DOHH2 (cell line): ENCODE measurements at regions not wholly inside any gene's neighbourhood (a gene's known extent, or its start where the extent isn't known, plus 50 kb on each side); places are given as distances from the start of the nearest gene placed in this dataset.

ENCODE experiments used
- EZH2phosphoT487 ChIP-seq: fragments of 200-600 bp; sonication (generic); IDR thresholded peaks from 2 replicates; pipeline ENCODE4 v1.6.1; 2017; ENCODE audit warnings: borderline replicate concordance, mild to moderate bottlenecking, antibody characterized with exemption, low read length, moderate library complexity, mixed read lengths
- TF ChIP-seq, protein P1 (sequence below): fragments of 200-600 bp; sonication (generic); IDR thresholded peaks from one replicate; pipeline ENCODE4 v1.5.1; 2014; ENCODE audit warnings: antibody characterized with exemption, mild to moderate bottlenecking, low read depth, low read length; ENCODE audit not compliant: poor library complexity, severe bottlenecking

DNA sequence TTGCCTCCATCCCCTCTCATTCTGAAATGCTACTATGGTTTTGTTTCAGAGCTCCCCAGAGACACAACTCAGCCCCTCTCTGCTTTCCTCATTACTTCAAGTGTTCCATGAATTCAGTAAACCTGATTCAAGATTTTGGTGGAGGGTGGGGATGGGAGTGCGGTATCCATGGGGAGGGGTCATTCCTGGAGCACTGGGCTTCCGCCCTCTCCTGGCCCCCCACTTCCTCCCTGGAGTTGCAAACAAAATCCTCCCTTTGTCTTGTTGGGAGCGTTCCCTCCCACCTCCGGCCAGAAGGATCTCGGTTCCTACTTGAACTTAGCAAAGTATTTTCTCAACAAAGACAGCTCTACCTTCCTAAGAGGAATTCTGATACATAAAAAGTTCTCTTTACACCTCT, 71.8 kb upstream of the LTA4H start:
- TF ChIP-seq, protein P1, sequence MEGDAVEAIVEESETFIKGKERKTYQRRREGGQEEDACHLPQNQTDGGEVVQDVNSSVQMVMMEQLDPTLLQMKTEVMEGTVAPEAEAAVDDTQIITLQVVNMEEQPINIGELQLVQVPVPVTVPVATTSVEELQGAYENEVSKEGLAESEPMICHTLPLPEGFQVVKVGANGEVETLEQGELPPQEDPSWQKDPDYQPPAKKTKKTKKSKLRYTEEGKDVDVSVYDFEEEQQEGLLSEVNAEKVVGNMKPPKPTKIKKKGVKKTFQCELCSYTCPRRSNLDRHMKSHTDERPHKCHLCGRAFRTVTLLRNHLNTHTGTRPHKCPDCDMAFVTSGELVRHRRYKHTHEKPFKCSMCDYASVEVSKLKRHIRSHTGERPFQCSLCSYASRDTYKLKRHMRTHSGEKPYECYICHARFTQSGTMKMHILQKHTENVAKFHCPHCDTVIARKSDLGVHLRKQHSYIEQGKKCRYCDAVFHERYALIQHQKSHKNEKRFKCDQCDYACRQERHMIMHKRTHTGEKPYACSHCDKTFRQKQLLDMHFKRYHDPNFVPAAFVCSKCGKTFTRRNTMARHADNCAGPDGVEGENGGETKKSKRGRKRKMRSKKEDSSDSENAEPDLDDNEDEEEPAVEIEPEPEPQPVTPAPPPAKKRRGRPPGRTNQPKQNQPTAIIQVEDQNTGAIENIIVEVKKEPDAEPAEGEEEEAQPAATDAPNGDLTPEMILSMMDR, result no peak
- TF ChIP-seq EZH2phosphoT487, result no peak
